ENCODE measurements at regions not wholly inside any gene's neighbourhood (a gene's known extent, or its start where the extent isn't known, plus 50 kb on each side); places are given as distances from the start of the nearest gene placed in this dataset.
A peak's percentile ranks its signal among the peaks of the same experiment; 100 is the strongest.
"Not testable (repeated sequence)": the region's sequence is repeated elsewhere in the genome, so short reads cannot be mapped to it uniquely, and the experiment has no call there.

- DNase-seq = not testable (repeated sequence)
These were observed 83.6 kb upstream of the CRYM start for GRCh38 chr16:21361612-21362227.

GRCh38 chr16:21361045-21361444 lies 83.0 kb upstream of the CRYM start:
- not testable (repeated sequence) for DNase-seq

GRCh38 chr16:21359513-21359912 lies 81.4 kb upstream of the CRYM start:
- not testable (repeated sequence) for DNase-seq

DNA sequence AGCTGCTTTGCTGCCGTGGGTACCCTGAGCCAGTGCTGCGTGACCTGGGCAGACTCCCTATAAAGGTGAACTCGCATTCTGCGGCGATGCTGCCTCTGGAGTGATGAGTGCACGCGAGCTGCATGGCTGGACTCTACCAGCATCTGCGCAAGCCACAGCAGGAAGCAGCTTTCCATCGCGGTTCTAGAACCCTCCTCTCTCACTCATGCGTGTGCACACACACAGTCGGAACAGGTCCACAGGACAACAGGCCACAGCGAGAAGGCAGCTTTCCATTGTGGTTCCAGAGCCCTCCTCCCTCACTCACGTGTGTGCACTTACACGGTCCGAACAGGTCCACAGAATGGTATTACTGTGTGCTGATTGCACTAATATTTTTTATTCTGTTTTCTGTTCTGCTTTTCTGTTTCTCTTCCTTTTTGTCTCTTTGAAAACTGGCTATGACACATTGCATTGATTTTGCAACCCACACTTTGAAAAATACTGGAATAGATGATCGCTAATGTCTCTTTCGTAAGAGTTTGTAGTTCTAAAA lies 80.2 kb upstream of the CRYM start:
- DNase-seq = peak; percentile 91

- peak; percentile 83 for DNase-seq
These were observed 78.2 kb upstream of the CRYM start for GRCh38 chr16:21356308-21356707.

GRCh38 chr16:21351433-21351832 lies 73.3 kb upstream of the CRYM start:
- not testable (repeated sequence) for DNase-seq

GRCh38 chr16:21350851-21351250 lies 72.8 kb upstream of the CRYM start:
- not testable (repeated sequence) for DNase-seq

DNA sequence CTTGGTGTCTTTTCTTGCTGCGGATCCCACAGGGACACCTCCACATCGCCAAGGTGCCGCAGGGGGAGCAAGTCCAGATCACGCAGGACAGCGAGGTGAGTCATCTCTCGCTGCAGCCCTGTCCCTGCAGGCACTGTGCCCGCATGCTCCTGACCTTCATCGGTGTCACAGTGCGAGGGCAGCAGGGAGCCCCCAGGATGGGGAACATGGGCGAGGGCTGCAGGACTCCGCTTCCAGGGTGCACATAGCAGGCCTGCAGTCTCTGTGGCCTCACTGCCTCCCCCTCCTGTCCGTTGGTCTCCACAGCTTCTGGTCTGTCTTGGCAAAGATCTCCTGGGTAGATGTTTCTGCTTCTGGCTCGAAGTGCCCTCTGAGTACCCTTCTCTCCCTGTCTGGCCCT lies 71.2 kb upstream of the CRYM start:
- not testable (repeated sequence) for DNase-seq

DNA sequence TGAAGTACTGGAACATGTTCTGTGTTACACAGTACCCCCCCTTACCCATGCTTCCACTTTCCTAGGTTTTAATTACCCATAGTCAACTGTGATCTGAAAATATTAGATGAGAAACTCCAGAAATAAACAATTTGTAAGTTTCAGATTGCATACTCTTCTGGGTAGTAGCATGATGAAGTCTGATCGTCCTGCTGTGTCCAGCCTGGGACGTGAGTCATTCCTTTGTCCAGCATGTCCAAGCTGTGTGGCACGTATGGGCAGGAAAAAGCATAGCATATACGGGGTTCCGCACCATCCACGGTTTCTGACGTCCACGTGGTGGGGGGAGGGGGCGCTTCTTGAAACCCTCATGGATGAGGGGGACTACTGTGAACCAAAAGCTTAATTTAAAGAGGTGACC lies 70.7 kb upstream of the CRYM start:
- DNase-seq = not testable (repeated sequence)

GRCh38 chr16:21347538-21347937 lies 69.4 kb upstream of the CRYM start:
- DNase-seq = not testable (repeated sequence)

DNA sequence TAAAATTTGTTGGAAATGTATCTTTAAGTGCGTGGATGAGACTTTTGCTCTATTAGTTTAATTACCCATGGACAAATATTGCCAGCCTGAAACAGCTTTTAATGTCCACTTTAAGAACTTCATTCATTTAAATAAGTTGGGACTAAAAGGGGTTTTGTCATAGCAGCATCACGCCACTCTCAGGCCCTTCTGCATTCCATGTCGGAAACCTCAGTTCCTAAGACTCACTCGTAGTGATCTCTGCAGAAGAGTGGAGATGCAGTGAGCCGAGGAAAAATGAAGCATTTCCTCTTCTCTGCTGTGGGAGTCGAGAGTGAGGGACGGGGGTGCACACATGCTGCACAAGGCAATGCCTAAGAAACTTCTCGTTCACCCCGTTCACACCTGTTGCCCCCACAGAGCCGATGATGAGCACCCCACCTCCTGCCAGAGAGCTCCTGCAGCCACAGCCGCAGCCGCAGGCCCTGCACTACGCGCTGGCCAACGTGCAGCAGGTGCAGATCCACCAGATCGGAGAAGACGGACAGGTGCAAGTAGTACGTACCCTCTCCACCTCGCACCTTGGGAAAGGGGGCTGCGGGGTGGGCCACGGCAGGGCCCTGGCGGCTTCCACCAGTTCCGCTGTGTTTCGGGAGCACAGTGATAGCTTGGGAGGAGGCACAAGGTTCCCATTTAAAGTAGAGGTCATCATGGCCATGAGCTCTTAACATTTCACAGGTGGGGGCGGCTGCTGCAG lies 68.8 kb upstream of the CRYM start:
- DNase-seq = not testable (repeated sequence)

DNA sequence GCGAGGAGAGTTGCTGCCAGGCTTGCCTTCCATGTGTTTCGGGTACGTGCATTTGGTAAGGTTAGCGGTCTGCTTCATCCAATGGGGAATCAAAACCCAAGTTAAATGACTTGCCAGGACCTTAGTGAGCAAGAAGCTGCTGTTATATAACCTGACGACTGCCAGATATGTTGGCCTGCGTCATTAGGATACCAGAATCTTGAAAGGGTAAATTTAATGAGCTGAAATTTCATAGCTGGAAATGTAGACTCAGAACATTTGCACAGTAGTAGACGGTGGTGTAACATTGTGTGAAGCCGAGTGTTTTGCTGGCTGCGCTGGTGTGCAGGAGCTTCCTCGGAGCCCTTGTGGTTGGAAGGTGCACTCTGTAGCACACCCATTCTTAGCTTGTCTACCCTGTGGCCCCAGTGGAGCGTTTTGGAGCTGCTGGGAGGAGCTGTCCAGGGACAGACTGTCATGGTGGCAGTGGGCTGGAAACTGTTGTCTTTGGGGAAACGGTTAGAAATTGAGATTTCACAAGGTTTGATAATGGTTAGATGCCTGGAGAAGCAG lies 66.3 kb upstream of the CRYM start:
- DNase-seq = not testable (repeated sequence)

- DNase-seq = no peak
These were observed 63.0 kb upstream of the CRYM start for GRCh38 chr16:21341101-21341500.

- no peak for DNase-seq
These were observed 61.9 kb upstream of the CRYM start for GRCh38 chr16:21339941-21340340.

DNA sequence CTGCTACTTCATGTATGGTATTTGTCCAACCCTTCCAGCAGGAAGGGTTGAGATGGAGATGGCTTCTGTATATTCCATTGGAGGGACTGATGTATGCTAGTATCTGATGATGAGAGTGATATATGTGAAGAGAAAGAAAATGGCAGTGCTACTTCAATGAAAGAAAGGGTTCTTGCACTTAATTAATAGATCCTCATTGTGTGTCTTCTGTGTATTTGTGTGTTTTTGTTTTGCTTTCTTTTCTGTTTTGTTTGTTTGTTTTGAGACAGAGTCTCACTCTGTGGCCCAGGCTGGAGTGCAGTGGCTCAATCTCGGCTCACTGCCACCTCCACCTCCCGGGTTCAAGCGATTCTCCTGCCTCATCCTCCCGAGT lies 61.2 kb upstream of the CRYM start:
- DNase-seq = no peak

- DNase-seq = no peak
These were observed 60.6 kb upstream of the CRYM start for GRCh38 chr16:21338537-21339268.

DNA sequence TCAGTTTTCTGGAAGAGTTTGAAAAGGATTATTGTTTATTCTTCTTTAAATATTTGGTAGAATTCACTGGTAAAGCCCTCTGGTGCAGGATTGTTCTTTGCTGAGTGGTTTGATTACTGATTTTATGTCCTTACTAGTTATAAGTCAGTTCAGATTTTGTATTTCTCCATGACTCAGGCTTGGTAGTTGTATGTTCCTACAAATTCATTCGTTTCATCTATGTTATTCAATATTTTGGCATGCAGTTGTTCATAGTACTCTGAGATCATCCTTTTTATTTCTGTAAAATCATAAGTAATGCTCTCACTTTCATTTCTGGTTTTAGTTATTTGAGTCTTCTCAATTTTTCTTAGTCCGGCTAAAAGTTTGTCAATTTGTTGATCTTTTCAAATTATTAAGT lies 58.1 kb upstream of the CRYM start:
- DNase-seq = no peak

GRCh38 chr16:21334188-21335146 lies 56.4 kb upstream of the CRYM start:
- not testable (repeated sequence) for DNase-seq

GRCh38 chr16:21333683-21334082 lies 55.6 kb upstream of the CRYM start:
- DNase-seq = not testable (repeated sequence)
